ENCODE measurements at regions not wholly inside any gene's neighbourhood (a gene's known extent, or its start where the extent isn't known, plus 50 kb on each side); places are given as distances from the start of the nearest gene placed in this dataset.

DNA sequence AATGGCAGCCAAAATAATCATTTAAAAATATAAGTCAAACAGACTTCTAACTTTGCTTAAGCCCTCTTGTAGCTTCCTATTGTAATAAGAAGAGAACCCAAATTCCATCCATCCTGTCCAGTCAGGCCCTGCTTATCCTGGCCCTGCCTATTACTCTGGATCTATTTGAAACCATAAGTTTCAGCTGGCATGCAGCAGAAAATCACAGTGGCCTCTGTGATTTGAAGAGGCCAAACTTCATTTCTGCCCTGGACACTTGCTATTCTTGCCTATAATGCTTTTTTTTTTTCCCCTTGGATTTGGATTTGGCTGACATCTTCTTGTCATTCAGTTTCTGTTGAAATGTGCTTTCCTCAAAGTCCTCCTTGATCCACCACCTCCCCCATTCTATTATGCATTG, 642.8 kb downstream of the USP25 start:
- TF ChIP-seq EZH2 (IDR thresholded peaks at IDR 0.05) (no peak), POLR2AphosphoS5 (IDR thresholded peaks at IDR 0.05; ENCODE audit: borderline replicate concordance, low read depth, low read length) (no peak), FOXP2 (optimal IDR thresholded peaks at IDR 0.05; ENCODE audit: control extremely low read depth, extremely low read length, insufficient read depth) (no peak)

All from SK-N-MC (cell line).